Embryonic facial prominence (tissue), 1 donor: ENCODE measurements at regions not wholly inside any gene's neighbourhood (a gene's known extent, or its start where the extent isn't known, plus 50 kb on each side); places are given as distances from the start of the nearest gene placed in this dataset.
A peak's percentile ranks its signal among the peaks of the same experiment; 100 is the strongest.

Experiments
- DNase-seq: peaks from one replicate; pipeline ENCODE4 v3.0.0-alpha.2; 2016; ENCODE audit errors: extremely low spot score

- DNase-seq, result no peak
These were observed 134.0 kb upstream of the PHACTR1 start for GRCh38 chr6:12582421-12583110.

- no peak for DNase-seq
These were observed 131.7 kb upstream of the PHACTR1 start for GRCh38 chr6:12584631-12585405.

GRCh38 chr6:12585497-12585958 is 131.0 kb upstream of the PHACTR1 start:
- DNase-seq, result no peak

- no peak for DNase-seq
These were observed 129.7 kb upstream of the PHACTR1 start for GRCh38 chr6:12586721-12587480.

- no peak for DNase-seq
These were observed 125.7 kb upstream of the PHACTR1 start for GRCh38 chr6:12590901-12591300.

GRCh38 chr6:12592634-12593033 is 123.9 kb upstream of the PHACTR1 start:
- DNase-seq, result no peak

GRCh38 chr6:12593771-12594529 is 122.6 kb upstream of the PHACTR1 start:
- DNase-seq, result no peak

- no peak for DNase-seq
These were observed 122.1 kb upstream of the PHACTR1 start for GRCh38 chr6:12594530-12594893.

GRCh38 chr6:12595161-12595811 is 121.3 kb upstream of the PHACTR1 start:
- no peak for DNase-seq

GRCh38 chr6:12596731-12597130 is 119.8 kb upstream of the PHACTR1 start:
- DNase-seq, result no peak

- no peak for DNase-seq
These were observed 117.6 kb upstream of the PHACTR1 start for GRCh38 chr6:12598919-12599318.

GRCh38 chr6:12601881-12602280 is 114.7 kb upstream of the PHACTR1 start:
- DNase-seq, result no peak

GRCh38 chr6:12602342-12602741 is 114.2 kb upstream of the PHACTR1 start:
- no peak for DNase-seq

- DNase-seq, result peak; percentile 37
These were observed 113.5 kb upstream of the PHACTR1 start for GRCh38 chr6:12602951-12603672.

GRCh38 chr6:12603673-12604049 is 112.9 kb upstream of the PHACTR1 start:
- no peak for DNase-seq

GRCh38 chr6:12605888-12606345 is 110.7 kb upstream of the PHACTR1 start:
- DNase-seq, result no peak

GRCh38 chr6:12606616-12607015 is 110.0 kb upstream of the PHACTR1 start:
- no peak for DNase-seq

GRCh38 chr6:12608016-12608860 is 108.3 kb upstream of the PHACTR1 start:
- no peak for DNase-seq

GRCh38 chr6:12608874-12609273 is 107.7 kb upstream of the PHACTR1 start:
- DNase-seq, result no peak

- DNase-seq, result no peak
These were observed 106.8 kb upstream of the PHACTR1 start for GRCh38 chr6:12609751-12610150.
